Mammary epithelial cell (primary cell): ENCODE measurements at regions not wholly inside any gene's neighbourhood (a gene's known extent, or its start where the extent isn't known, plus 50 kb on each side); places are given as distances from the start of the nearest gene placed in this dataset.

Source experiments
- EZH2 ChIP-seq: IDR thresholded peaks from 2 replicates; pipeline ENCODE4 v1.6.1; 2012; ENCODE audit warnings: low read length, inconsistent platforms, borderline replicate concordance
- TF ChIP-seq, protein P1 (sequence below), 2 donors: IDR thresholded peaks in 1 of 2; conservative IDR thresholded peaks in 1 of 2; 2 replicates each; pipeline ENCODE4 v1.5.1; 2011 to 2012; ENCODE audit warnings: inconsistent platforms in 2 of 2, low read length in 2 of 2, mild to moderate bottlenecking in 2 of 2, control low read depth in 1 of 2, low read depth in 1 of 2; ENCODE audit not compliant: insufficient read depth in 1 of 2; ENCODE audit errors: extremely low read depth in 1 of 2

DNA sequence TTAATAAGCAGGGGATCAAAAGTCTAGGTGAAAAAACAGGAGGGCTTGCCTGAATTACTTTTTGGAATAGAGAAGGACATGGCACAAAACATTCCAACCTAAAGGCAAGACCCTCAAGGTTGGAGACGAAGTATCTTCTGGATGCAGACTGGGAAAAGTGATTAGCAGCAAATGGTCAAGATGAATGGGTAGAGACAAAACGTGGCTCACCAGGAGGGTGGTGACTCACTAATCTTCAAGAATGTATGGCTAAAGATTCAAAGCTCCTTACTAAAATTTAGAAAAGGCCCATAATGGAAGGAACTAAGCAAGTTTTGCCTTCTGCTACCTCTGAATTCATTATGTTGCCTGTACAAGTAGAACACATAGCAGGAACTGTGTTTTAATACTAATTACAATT is 469.5 kb upstream of the RBFOX1 start:
- TF ChIP-seq, protein P1, sequence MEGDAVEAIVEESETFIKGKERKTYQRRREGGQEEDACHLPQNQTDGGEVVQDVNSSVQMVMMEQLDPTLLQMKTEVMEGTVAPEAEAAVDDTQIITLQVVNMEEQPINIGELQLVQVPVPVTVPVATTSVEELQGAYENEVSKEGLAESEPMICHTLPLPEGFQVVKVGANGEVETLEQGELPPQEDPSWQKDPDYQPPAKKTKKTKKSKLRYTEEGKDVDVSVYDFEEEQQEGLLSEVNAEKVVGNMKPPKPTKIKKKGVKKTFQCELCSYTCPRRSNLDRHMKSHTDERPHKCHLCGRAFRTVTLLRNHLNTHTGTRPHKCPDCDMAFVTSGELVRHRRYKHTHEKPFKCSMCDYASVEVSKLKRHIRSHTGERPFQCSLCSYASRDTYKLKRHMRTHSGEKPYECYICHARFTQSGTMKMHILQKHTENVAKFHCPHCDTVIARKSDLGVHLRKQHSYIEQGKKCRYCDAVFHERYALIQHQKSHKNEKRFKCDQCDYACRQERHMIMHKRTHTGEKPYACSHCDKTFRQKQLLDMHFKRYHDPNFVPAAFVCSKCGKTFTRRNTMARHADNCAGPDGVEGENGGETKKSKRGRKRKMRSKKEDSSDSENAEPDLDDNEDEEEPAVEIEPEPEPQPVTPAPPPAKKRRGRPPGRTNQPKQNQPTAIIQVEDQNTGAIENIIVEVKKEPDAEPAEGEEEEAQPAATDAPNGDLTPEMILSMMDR (conservative IDR thresholded peaks at IDR 0.05 in 1 of 2, IDR thresholded peaks at IDR 0.05 in 1 of 2; ENCODE audit: extremely low read depth in 1 of 2, insufficient read depth in 1 of 2, low read depth in 1 of 2, low read length in 2 of 2): no peak
- no peak for TF ChIP-seq EZH2
